ENCODE measurements at regions not wholly inside any gene's neighbourhood (a gene's known extent, or its start where the extent isn't known, plus 50 kb on each side); places are given as distances from the start of the nearest gene placed in this dataset.

DNA sequence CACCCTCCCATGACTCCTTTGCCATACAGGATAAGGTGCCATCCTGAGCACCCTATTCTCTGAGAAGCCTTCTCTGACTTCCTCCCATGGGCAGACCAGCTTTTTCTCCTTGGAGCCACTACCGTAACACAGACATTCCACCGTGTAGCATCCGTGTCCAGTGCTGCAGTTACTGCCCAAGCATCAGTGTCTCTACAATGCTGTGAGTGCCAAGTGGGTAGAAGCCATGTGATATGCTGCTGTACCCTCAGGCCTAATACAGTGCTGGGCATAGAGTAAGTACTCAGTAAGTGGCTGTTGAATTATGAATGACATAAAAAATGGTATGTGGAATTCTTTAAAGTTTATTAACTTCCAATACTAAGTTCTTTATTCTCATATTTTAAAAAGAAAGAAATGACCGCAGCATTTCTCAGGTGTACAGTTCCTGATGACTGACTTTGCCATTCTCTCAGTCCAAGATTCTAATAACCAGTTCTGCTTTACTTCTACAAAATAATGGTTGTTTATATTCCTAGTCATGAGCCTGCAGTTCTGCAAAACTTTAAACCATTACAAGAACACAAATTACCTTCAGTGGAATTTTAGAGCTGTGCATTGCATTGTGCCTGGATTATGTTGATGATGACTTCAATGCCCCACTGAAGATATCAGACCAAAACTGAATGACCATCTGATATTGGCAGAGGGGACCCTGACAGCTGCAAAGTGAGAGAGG is 118.7 kb downstream of the RPAP3 start:
- H3K36me3 ChIP-seq (ENCODE audit: low read depth) = no peaks in the 10 kb centered on the region
- TF ChIP-seq, protein P1, sequence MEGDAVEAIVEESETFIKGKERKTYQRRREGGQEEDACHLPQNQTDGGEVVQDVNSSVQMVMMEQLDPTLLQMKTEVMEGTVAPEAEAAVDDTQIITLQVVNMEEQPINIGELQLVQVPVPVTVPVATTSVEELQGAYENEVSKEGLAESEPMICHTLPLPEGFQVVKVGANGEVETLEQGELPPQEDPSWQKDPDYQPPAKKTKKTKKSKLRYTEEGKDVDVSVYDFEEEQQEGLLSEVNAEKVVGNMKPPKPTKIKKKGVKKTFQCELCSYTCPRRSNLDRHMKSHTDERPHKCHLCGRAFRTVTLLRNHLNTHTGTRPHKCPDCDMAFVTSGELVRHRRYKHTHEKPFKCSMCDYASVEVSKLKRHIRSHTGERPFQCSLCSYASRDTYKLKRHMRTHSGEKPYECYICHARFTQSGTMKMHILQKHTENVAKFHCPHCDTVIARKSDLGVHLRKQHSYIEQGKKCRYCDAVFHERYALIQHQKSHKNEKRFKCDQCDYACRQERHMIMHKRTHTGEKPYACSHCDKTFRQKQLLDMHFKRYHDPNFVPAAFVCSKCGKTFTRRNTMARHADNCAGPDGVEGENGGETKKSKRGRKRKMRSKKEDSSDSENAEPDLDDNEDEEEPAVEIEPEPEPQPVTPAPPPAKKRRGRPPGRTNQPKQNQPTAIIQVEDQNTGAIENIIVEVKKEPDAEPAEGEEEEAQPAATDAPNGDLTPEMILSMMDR (IDR thresholded peaks at IDR 0.05; ENCODE audit: poor library complexity, severe bottlenecking) = no peak
- H3K27ac ChIP-seq (ENCODE audit: poor library complexity, severe bottlenecking) = no peak overlapping the region
- no peaks in the 10 kb centered on the region for H3K9me3 ChIP-seq (ENCODE audit: severe bottlenecking)
- DNase-seq (ENCODE audit: low spot score) = no peak
- H3K4me3 ChIP-seq (ENCODE audit: severe bottlenecking) = no peak overlapping the region
- no peak for ATAC-seq (ENCODE audit: low read depth)
- no peaks in the 10 kb centered on the region for H3K27me3 ChIP-seq (ENCODE audit: insufficient read depth, poor library complexity, severe bottlenecking)
- no peaks in the 10 kb centered on the region for H3K4me1 ChIP-seq (ENCODE audit: insufficient read depth, poor library complexity, severe bottlenecking)

DNA sequence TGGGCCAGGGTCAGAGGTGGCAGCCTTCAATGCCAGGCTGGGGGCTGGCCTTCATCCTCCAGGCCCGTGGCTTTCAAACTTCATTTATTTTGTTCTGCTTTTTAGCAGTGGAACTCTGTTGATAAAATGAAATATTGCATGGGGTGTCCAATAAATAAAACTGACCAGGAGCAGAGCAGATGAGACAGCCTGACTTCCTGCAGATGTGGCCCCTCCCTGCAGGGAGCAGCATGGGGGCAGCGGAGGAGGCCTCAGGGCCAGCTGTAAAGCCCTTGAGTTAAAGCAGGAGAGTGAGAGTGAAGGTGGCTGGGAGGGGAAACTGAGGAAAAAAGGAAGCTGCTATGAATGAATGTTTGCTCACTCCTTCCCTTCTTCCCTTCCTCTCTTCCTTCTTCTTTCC is 120.3 kb downstream of the RPAP3 start:
- TF ChIP-seq, protein P1 (IDR thresholded peaks at IDR 0.05; ENCODE audit: poor library complexity, severe bottlenecking) = no peak
- H3K27ac ChIP-seq (ENCODE audit: poor library complexity, severe bottlenecking) = no peak overlapping the region
- no peak overlapping the region for H3K4me3 ChIP-seq (ENCODE audit: severe bottlenecking)
- no peaks in the 10 kb centered on the region for H3K9me3 ChIP-seq (ENCODE audit: severe bottlenecking)
- ATAC-seq (ENCODE audit: low read depth) (no peak), DNase-seq (ENCODE audit: low spot score) (no peak)
- no peaks in the 10 kb centered on the region for H3K36me3 ChIP-seq (ENCODE audit: low read depth)
- no peaks in the 10 kb centered on the region for H3K4me1 ChIP-seq (ENCODE audit: insufficient read depth, poor library complexity, severe bottlenecking)
- no peaks in the 10 kb centered on the region for H3K27me3 ChIP-seq (ENCODE audit: insufficient read depth, poor library complexity, severe bottlenecking)

DNA sequence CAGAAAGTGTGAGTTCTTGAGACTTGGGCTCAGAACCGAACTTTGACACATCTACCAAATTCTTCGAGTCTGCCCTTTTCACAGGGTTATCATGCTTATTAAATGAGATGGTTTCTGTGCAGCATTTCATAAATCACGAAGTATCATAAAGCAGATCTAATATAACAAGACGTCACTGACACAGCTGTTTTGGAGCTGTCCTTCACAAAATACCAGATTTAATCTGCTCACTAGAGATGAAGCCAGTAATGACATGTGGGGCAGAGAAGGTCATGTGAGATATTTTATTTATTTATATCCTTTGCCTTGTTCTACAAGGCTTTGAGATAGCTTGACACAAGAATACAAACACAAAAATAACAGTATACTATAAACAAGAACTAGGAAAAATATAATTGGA is 127.0 kb downstream of the RPAP3 start:
- H3K4me3 ChIP-seq (ENCODE audit: severe bottlenecking) = no peak overlapping the region
- ATAC-seq (ENCODE audit: low read depth) (no peak), DNase-seq (ENCODE audit: low spot score) (no peak)
- no peaks in the 10 kb centered on the region for H3K27me3 ChIP-seq (ENCODE audit: insufficient read depth, poor library complexity, severe bottlenecking)
- H3K27ac ChIP-seq (ENCODE audit: poor library complexity, severe bottlenecking) = no peak overlapping the region
- TF ChIP-seq, protein P1 (IDR thresholded peaks at IDR 0.05; ENCODE audit: poor library complexity, severe bottlenecking) = no peak
- H3K36me3 ChIP-seq (ENCODE audit: low read depth) = no peaks in the 10 kb centered on the region
- H3K9me3 ChIP-seq (ENCODE audit: severe bottlenecking) = no peaks in the 10 kb centered on the region
- H3K4me1 ChIP-seq (ENCODE audit: insufficient read depth, poor library complexity, severe bottlenecking) = no peaks in the 10 kb centered on the region

DNA sequence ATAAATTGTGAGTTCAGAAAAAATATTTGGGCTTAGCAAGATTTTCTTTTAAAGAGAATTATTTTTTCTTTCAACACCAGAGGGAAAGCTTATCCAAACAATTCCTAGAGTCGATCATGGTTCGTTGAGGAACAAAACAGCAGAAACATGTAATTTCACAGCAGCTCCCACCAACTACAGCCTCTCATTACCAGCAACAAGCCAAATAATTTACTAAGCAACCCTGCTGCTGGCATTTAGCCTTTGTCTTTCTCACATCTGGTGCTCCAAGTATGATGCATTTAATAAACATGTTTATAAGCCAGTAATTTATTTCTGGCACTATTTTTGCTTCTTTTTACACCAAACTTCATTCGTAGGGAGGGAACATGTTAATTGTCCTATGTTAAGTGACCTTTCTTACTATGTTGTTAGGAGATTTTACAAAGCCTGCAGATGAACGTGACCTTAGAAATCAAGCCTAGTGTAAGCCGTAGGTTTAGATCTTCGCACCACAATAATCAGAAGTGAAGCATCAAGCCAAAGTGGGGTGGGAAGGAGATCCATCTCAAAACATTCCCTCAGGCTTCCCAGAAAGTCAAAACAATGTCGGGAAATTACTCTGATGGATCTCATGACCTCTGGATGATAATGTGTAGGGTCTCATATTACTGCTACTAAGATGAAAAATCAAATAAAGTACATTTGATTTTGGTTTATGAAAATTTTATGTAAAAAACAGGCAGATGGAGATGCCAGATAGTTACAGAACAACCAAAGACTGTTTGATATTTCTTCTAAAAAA is 128.4 kb downstream of the RPAP3 start:
- H3K4me3 ChIP-seq (ENCODE audit: severe bottlenecking) = no peak overlapping the region
- no peaks in the 10 kb centered on the region for H3K9me3 ChIP-seq (ENCODE audit: severe bottlenecking)
- H3K4me1 ChIP-seq (ENCODE audit: insufficient read depth, poor library complexity, severe bottlenecking) = no peaks in the 10 kb centered on the region
- H3K27me3 ChIP-seq (ENCODE audit: insufficient read depth, poor library complexity, severe bottlenecking) = peaks cover under 1% of the 10 kb centered on the region
- DNase-seq (ENCODE audit: low spot score) = no peak
- H3K27ac ChIP-seq (ENCODE audit: poor library complexity, severe bottlenecking) = no peak overlapping the region
- H3K36me3 ChIP-seq (ENCODE audit: low read depth) = no peaks in the 10 kb centered on the region
- TF ChIP-seq, protein P1 (IDR thresholded peaks at IDR 0.05; ENCODE audit: poor library complexity, severe bottlenecking) = no peak
- ATAC-seq (ENCODE audit: low read depth) = no peak

All from RWPE2 (cell line).